Fibroblast of villous mesenchyme (primary cell): ENCODE measurements at regions not wholly inside any gene's neighbourhood (a gene's known extent, or its start where the extent isn't known, plus 50 kb on each side); places are given as distances from the start of the nearest gene placed in this dataset.

Experiments used
- DNase-seq: peaks from one replicate; pipeline ENCODE4 v3.0.0-alpha.2; 2010; ENCODE audit warnings: low read depth
- H3K4me3 ChIP-seq: 2 replicates; pipeline ENCODE4 v1.5.1; 2011; ENCODE audit warnings: low read depth, mild to moderate bottlenecking, low read length
- CTCF ChIP-seq: IDR thresholded peaks from 2 replicates; pipeline ENCODE4 v1.5.1; 2012; ENCODE audit warnings: low read depth, mild to moderate bottlenecking, low read length; ENCODE audit not compliant: insufficient read depth

- DNase-seq: no peak
- no peak overlapping the region for H3K4me3 ChIP-seq
- TF ChIP-seq CTCF: no peak
Observed at GRCh38 chr2:118791483-118791882, 56.0 kb downstream of the EN1 start.

- H3K4me3 ChIP-seq: no peak overlapping the region
- no peak for TF ChIP-seq CTCF
- DNase-seq: no peak
Observed at GRCh38 chr2:118786746-118787145, 60.7 kb downstream of the EN1 start.

GRCh38 chr2:118784860-118785259 is 62.6 kb downstream of the EN1 start:
- no peak overlapping the region for H3K4me3 ChIP-seq
- no peak for TF ChIP-seq CTCF
- DNase-seq: no peak

- no peak for DNase-seq
- H3K4me3 ChIP-seq: no peak overlapping the region
- TF ChIP-seq CTCF: no peak
Observed at GRCh38 chr2:118779362-118779761, 68.1 kb downstream of the EN1 start.

GRCh38 chr2:118774458-118775133 is 72.9 kb downstream of the EN1 start:
- peak; percentile 7 for DNase-seq
- no peak for TF ChIP-seq CTCF
- peak overlapping the region; percentile 54 for H3K4me3 ChIP-seq

- H3K4me3 ChIP-seq: no peak overlapping the region
Observed at GRCh38 chr2:118773826-118774225, 73.6 kb downstream of the EN1 start.

More at GRCh38 chr2:118773826-118774225, 73.6 kb downstream of the EN1 start:
- no peak for DNase-seq
- no peak for TF ChIP-seq CTCF
